CD4-positive, alpha-beta memory T cell (primary cell): ENCODE measurements at regions not wholly inside any gene's neighbourhood (a gene's known extent, or its start where the extent isn't known, plus 50 kb on each side); places are given as distances from the start of the nearest gene placed in this dataset.

ENCODE experiments used
- CTCF ChIA-PET: fragments of 350-600 bp; sonication (Branson Sonifier 250); formaldehyde crosslinking; loops from one replicate; lab custom pipeline; 2021; ENCODE audit warnings: inconsistent platforms; ENCODE audit not compliant: partially characterized antibody; lab: Charles Lee
- POLR2A ChIA-PET: fragments of 350-600 bp; sonication (Branson Sonifier 250); formaldehyde crosslinking; loops from one replicate; lab custom pipeline; 2021; ENCODE audit not compliant: partially characterized antibody; lab: Charles Lee
- DNase-seq, 5 donors: peaks; one replicate each; pipeline versions ENCODE4 v3.0.0 to v3.0.0-alpha.2; 2020 to 2022; ENCODE audit warnings: mixed read lengths in 1 of 5
- H3K27ac ChIP-seq: one replicate; pipeline ENCODE4 v1.7.0; 2013; ENCODE audit warnings: low read depth, low read length
- H3K27me3 ChIP-seq: 2 replicates; pipeline ENCODE4 v1.7.0; 2013; ENCODE audit warnings: mild to moderate bottlenecking, low read length, moderate library complexity; ENCODE audit not compliant: insufficient read depth
- H3K36me3 ChIP-seq: 2 replicates; pipeline ENCODE4 v1.7.0; 2013; ENCODE audit warnings: mild to moderate bottlenecking, low read length, moderate library complexity; ENCODE audit not compliant: insufficient read depth
- H3K4me1 ChIP-seq: 2 replicates; pipeline ENCODE4 v1.7.0; 2013; ENCODE audit warnings: mild to moderate bottlenecking, low read length, moderate library complexity; ENCODE audit not compliant: insufficient read depth
- H3K4me3 ChIP-seq, 2 donors: one replicate each; pipeline ENCODE4 v1.7.0; 2013; ENCODE audit warnings: low read length in 2 of 2, mild to moderate bottlenecking in 1 of 2
- H3K9me3 ChIP-seq, 2 donors: one replicate each; pipeline ENCODE4 v1.7.0; 2013; ENCODE audit warnings: low read length in 2 of 2, control low read depth in 1 of 2; ENCODE audit not compliant: control insufficient read depth in 1 of 2
- H3K27ac Mint-ChIP-seq, 7 donors: one replicate each; pipeline ENCODE4 v1.8.0; 2020 to 2021; ENCODE audit warnings: mixed read lengths in 7 of 7, mild to moderate bottlenecking in 6 of 7, inconsistent platforms in 3 of 7, moderate library complexity in 3 of 7
- H3K27me3 Mint-ChIP-seq, 2 donors: one replicate each; pipeline ENCODE4 v1.8.0; 2020 to 2021; ENCODE audit warnings: mixed read lengths in 2 of 2
- H3K36me3 Mint-ChIP-seq, 2 donors: one replicate each; pipeline ENCODE4 v1.8.0; 2020 to 2021; ENCODE audit warnings: mixed read lengths in 2 of 2, inconsistent platforms in 1 of 2, mild to moderate bottlenecking in 1 of 2
- H3K4me1 Mint-ChIP-seq, 4 donors: one replicate each; pipeline ENCODE4 v1.8.0; 2020 to 2021; ENCODE audit warnings: mixed read lengths in 4 of 4, mild to moderate bottlenecking in 1 of 4
- H3K4me3 Mint-ChIP-seq, 8 donors: one replicate each; pipeline ENCODE4 v1.8.0; 2020 to 2021; ENCODE audit warnings: mixed read lengths in 8 of 8, mild to moderate bottlenecking in 7 of 8, moderate library complexity in 6 of 8, inconsistent platforms in 3 of 8
- H3K9me3 Mint-ChIP-seq, 8 donors: one replicate each; pipeline ENCODE4 v1.8.0; 2020 to 2021; ENCODE audit warnings: mixed read lengths in 8 of 8, mild to moderate bottlenecking in 5 of 8, inconsistent platforms in 3 of 8, moderate library complexity in 1 of 8
- intact Hi-C: fragments of 100-400 bp; cut with micrococcal nuclease; formaldehyde crosslinking; loops from one replicate; pipeline ENCODE4 v1.15.1; 2023

DNA sequence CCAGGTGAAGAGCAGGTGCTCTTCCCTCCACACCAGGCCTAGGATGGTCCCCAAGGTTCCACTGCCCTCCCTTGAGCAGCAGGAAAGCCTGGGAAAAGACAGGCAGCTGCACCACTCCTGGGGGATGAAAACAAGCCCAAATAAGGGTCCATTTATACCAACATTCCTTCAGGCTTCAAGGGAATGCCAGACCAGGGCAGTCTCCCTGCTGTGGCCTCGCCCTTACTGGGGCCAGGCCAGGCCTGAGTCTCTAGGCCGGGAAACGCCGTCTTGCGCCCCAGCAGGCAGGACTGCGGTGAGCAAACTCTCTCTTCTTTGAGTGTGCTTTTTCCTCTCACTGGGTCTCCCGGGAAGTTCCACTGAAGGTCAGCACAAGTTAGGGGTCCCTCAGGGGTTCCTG, 443.5 kb downstream of the SOX6 start:
- ChIA-PET POLR2A (no interaction called here), CTCF (no interaction called here)
- Mint-ChIP-seq H3K4me3 (no peak overlapping the region), H3K36me3 (no peaks in the 10 kb centered on the region), H3K9me3 (peaks cover 0 to 2% (median 0%) of the 10 kb centered on the region in 8 donors), H3K4me1 (no peaks in the 10 kb centered on the region), H3K27me3 (no peaks in the 10 kb centered on the region), H3K27ac (no peak overlapping the region)
- H3K36me3 ChIP-seq = no peaks in the 10 kb centered on the region
- H3K27ac ChIP-seq = no peak overlapping the region
- no peaks in the 10 kb centered on the region for H3K9me3 ChIP-seq
- no peaks in the 10 kb centered on the region for H3K27me3 ChIP-seq
- H3K4me1 ChIP-seq = no peaks in the 10 kb centered on the region
- no peak for DNase-seq
- no peak overlapping the region for H3K4me3 ChIP-seq
- intact Hi-C loops = no loop called here

DNA sequence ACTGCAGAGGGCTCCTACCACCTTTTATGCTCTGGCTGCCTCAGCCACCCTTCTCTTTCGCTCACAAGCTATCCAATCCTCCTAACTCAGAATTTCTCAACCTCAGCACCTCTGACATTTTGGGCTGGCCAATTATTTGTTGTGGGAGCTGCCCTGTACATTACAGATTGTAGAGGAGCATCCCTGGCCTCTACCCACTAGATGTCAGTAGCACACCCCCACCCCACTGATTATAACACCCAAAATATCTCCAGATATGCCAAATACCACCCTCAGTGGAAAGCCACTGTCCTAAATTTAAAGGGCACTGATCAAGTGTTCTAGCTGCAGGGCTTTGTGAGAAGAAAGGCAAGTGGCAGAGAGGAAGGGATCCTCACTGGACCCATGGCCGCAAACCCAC, 443.1 kb downstream of the SOX6 start:
- H3K27ac Mint-ChIP-seq = no peak overlapping the region
- no peaks in the 10 kb centered on the region for H3K4me1 Mint-ChIP-seq
- CTCF ChIA-PET = no interaction called here

More for the DNA sequence above, 443.1 kb downstream of the SOX6 start:
- no peaks in the 10 kb centered on the region for H3K36me3 Mint-ChIP-seq
- H3K27me3 Mint-ChIP-seq = no peaks in the 10 kb centered on the region
- Histone ChIP-seq H3K27ac (no peak overlapping the region), H3K9me3 (no peaks in the 10 kb centered on the region), H3K4me3 (no peak overlapping the region), H3K4me1 (no peaks in the 10 kb centered on the region), H3K36me3 (no peaks in the 10 kb centered on the region), H3K27me3 (no peaks in the 10 kb centered on the region)
- intact Hi-C loops = no loop called here
- DNase-seq = no peak
- H3K9me3 Mint-ChIP-seq = peaks cover 0 to 2% (median 0%) of the 10 kb centered on the region in 8 donors
- H3K4me3 Mint-ChIP-seq = no peak overlapping the region
- POLR2A ChIA-PET = no interaction called here
